HT-29 (cell line): ENCODE measurements at regions not wholly inside any gene's neighbourhood (a gene's known extent, or its start where the extent isn't known, plus 50 kb on each side); places are given as distances from the start of the nearest gene placed in this dataset.
"Not testable (repeated sequence)": the region's sequence is repeated elsewhere in the genome, so short reads cannot be mapped to it uniquely, and the experiment has no call there.

ENCODE experiments used
- DNase-seq: peaks from one replicate; pipeline ENCODE4 v3.0.0-alpha.2; 2015; ENCODE audit warnings: low spot score

GRCh38 chr2:126221506-126221905 lies 434.5 kb upstream of the GYPC start:
- DNase-seq = no peak

- DNase-seq = no peak
Measured at GRCh38 chr2:126222278-126222677, 433.7 kb upstream of the GYPC start.

GRCh38 chr2:126224776-126225175 lies 431.2 kb upstream of the GYPC start:
- no peak for DNase-seq

GRCh38 chr2:126227250-126227649 lies 428.7 kb upstream of the GYPC start:
- DNase-seq = peak; percentile 4

- no peak for DNase-seq
Measured at GRCh38 chr2:126228531-126228930, 427.4 kb upstream of the GYPC start.

GRCh38 chr2:126238251-126238650 lies 417.7 kb upstream of the GYPC start:
- no peak for DNase-seq

GRCh38 chr2:126239320-126239955 lies 416.5 kb upstream of the GYPC start:
- DNase-seq = no peak

GRCh38 chr2:126241001-126241400 lies 415.0 kb upstream of the GYPC start:
- DNase-seq = no peak

- DNase-seq = no peak
Measured at GRCh38 chr2:126241411-126241810, 414.5 kb upstream of the GYPC start.

GRCh38 chr2:126244937-126245336 lies 411.0 kb upstream of the GYPC start:
- DNase-seq = peak; percentile 64

GRCh38 chr2:126253669-126254068 lies 402.3 kb upstream of the GYPC start:
- no peak for DNase-seq

- DNase-seq = no peak
Measured at GRCh38 chr2:126264625-126265024, 391.3 kb upstream of the GYPC start.

- DNase-seq = no peak
Measured at GRCh38 chr2:126269911-126270310, 386.0 kb upstream of the GYPC start.

GRCh38 chr2:126270587-126270986 lies 385.4 kb upstream of the GYPC start:
- DNase-seq = no peak

- no peak for DNase-seq
Measured at GRCh38 chr2:126272401-126272800, 383.6 kb upstream of the GYPC start.

GRCh38 chr2:126275098-126275497 lies 380.9 kb upstream of the GYPC start:
- no peak for DNase-seq

- DNase-seq = not testable (repeated sequence)
Measured at GRCh38 chr2:126276268-126276667, 379.7 kb upstream of the GYPC start.

- DNase-seq = no peak
Measured at GRCh38 chr2:126288362-126288761, 367.6 kb upstream of the GYPC start.

GRCh38 chr2:126293962-126294361 lies 362.0 kb upstream of the GYPC start:
- not testable (repeated sequence) for DNase-seq

GRCh38 chr2:126299469-126299976 lies 356.4 kb upstream of the GYPC start:
- DNase-seq = no peak

- DNase-seq = no peak
Measured at GRCh38 chr2:126300348-126300747, 355.6 kb upstream of the GYPC start.

- no peak for DNase-seq
Measured at GRCh38 chr2:126302043-126302442, 353.9 kb upstream of the GYPC start.

GRCh38 chr2:126303113-126303512 lies 352.8 kb upstream of the GYPC start:
- DNase-seq = no peak

- no peak for DNase-seq
Measured at GRCh38 chr2:126304154-126304553, 351.8 kb upstream of the GYPC start.
